ENCODE measurements at regions not wholly inside any gene's neighbourhood (a gene's known extent, or its start where the extent isn't known, plus 50 kb on each side); places are given as distances from the start of the nearest gene placed in this dataset.

- no peak for TF ChIP-seq CTCF (IDR thresholded peaks at IDR 0.05)
- TF ChIP-seq POLR2A (IDR thresholded peaks at IDR 0.05), result no peak
These were observed 117.7 kb upstream of the CCDC90B start for GRCh38 chr11:83403691-83404389.

Measured in adrenal gland (tissue), 5 donors.